Astrocyte (in vitro differentiated cells and primary cell): ENCODE measurements at regions not wholly inside any gene's neighbourhood (a gene's known extent, or its start where the extent isn't known, plus 50 kb on each side); places are given as distances from the start of the nearest gene placed in this dataset.

Source experiments
- EZH2 ChIP-seq: IDR thresholded peaks from 2 replicates; pipeline ENCODE4 v1.6.1; 2012; ENCODE audit warnings: mild to moderate bottlenecking, low read length, inconsistent platforms; ENCODE audit not compliant: insufficient read depth
- TF ChIP-seq, protein P1 (sequence below): IDR thresholded peaks from 2 replicates; pipeline ENCODE4 v1.5.1; 2011; ENCODE audit warnings: low read depth, mild to moderate bottlenecking, inconsistent platforms, low read length, moderate library complexity; ENCODE audit not compliant: insufficient read depth

DNA sequence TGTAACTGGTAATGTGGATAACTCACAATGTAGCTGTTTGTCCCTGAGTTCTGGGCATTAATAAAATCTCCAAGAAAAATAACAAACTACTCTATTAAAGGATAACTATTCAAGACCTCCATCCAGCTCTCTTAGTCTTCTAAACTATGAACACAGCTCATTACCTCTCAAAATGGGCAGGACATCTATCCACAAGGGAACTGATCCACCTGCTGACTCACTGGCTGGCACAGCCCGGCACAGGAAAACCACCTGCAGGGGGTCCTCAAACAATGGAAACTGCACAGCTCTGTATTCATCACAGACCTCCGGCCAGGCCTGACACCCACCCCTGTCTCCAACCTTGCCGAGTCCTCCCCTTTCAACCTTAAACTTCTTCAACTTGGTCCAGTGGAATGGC lies 255.4 kb downstream of the TJP1 start:
- no peak for TF ChIP-seq EZH2
- TF ChIP-seq, protein P1, sequence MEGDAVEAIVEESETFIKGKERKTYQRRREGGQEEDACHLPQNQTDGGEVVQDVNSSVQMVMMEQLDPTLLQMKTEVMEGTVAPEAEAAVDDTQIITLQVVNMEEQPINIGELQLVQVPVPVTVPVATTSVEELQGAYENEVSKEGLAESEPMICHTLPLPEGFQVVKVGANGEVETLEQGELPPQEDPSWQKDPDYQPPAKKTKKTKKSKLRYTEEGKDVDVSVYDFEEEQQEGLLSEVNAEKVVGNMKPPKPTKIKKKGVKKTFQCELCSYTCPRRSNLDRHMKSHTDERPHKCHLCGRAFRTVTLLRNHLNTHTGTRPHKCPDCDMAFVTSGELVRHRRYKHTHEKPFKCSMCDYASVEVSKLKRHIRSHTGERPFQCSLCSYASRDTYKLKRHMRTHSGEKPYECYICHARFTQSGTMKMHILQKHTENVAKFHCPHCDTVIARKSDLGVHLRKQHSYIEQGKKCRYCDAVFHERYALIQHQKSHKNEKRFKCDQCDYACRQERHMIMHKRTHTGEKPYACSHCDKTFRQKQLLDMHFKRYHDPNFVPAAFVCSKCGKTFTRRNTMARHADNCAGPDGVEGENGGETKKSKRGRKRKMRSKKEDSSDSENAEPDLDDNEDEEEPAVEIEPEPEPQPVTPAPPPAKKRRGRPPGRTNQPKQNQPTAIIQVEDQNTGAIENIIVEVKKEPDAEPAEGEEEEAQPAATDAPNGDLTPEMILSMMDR, result no peak
